D721Med (cell line): ENCODE measurements at regions not wholly inside any gene's neighbourhood (a gene's known extent, or its start where the extent isn't known, plus 50 kb on each side); places are given as distances from the start of the nearest gene placed in this dataset.
A peak's percentile ranks its signal among the peaks of the same experiment; 100 is the strongest.

Source experiments
- DNase-seq: peaks from one replicate; pipeline ENCODE4 v3.0.0; 2011; ENCODE audit warnings: low spot score; ENCODE audit not compliant: insufficient read length
- FAIRE-seq: peaks from 2 replicates; lab custom pipeline; 2011; peaks lifted over from hg19 to GRCh38; lab: Jason Lieb, UNC
- TF ChIP-seq, protein P1 (sequence below): IDR thresholded peaks from 2 replicates; pipeline ENCODE4 v1.5.1; 2012; ENCODE audit warnings: mild to moderate bottlenecking, control low read depth; ENCODE audit not compliant: insufficient read depth; ENCODE audit errors: missing control alignments

DNA sequence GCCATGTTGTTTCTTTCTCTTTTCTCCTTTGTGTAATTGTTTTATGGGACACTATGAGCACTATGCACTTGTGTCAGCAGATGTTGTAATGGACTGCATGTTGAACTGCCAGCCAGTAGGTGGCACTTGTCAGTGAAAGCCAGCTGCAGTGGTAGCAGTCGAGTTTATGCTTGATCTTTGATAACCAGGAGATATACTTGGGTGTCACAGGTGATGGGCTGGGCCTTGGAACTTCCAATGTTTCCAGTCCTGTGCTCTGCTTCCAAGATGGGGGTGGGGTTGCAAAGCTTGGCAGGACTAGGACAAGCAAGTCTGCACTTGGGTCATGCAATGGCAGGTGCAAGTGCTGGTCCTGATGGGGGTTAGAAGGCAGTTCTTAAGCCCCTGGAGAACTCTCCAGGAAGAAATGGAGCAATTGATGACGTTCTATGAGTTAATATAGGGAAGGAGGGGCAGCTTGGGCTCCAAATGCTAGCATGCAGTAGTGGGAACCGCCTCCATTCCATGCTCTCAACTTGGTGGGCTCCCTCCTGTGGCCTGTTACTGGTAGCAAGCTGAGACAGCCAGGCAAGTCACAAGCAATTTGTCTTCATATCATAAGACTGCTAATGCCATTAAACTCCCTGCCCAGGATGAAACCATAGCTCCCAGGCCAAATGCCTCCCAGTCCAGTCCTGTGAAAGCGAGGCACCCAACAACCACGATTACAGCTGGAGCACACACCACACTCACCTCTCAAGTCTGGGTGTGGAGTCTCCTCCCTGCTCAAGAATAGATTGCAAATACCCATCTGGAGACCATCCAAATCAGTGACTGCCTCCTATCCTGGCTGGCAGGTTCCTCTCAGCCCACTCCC lies 287.2 kb downstream of the CGGBP1 start:
- DNase-seq (no peak), FAIRE-seq (no peak)
- TF ChIP-seq, protein P1, sequence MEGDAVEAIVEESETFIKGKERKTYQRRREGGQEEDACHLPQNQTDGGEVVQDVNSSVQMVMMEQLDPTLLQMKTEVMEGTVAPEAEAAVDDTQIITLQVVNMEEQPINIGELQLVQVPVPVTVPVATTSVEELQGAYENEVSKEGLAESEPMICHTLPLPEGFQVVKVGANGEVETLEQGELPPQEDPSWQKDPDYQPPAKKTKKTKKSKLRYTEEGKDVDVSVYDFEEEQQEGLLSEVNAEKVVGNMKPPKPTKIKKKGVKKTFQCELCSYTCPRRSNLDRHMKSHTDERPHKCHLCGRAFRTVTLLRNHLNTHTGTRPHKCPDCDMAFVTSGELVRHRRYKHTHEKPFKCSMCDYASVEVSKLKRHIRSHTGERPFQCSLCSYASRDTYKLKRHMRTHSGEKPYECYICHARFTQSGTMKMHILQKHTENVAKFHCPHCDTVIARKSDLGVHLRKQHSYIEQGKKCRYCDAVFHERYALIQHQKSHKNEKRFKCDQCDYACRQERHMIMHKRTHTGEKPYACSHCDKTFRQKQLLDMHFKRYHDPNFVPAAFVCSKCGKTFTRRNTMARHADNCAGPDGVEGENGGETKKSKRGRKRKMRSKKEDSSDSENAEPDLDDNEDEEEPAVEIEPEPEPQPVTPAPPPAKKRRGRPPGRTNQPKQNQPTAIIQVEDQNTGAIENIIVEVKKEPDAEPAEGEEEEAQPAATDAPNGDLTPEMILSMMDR: peak; percentile 55

DNA sequence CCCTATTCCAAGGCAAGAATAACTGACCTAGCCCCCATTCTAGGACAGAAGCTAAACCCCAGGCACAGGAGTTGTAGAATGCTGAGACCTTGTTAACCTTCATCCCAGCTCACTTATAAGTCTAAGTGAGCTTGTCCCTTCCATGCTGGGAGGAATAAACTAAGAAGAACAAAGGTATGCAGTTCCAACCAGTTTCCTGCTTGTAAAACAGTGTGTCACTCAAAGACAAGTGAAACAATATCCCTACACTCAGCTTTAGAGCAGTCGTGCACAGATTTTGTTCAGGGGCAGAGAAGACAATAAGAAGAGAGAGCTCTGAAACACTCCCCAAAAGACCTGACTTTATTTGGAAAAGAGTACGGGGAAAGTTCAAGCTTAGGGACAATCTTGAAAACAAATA lies 292.1 kb downstream of the CGGBP1 start:
- FAIRE-seq (no peak), DNase-seq (no peak)
- TF ChIP-seq, protein P1: no peak

DNA sequence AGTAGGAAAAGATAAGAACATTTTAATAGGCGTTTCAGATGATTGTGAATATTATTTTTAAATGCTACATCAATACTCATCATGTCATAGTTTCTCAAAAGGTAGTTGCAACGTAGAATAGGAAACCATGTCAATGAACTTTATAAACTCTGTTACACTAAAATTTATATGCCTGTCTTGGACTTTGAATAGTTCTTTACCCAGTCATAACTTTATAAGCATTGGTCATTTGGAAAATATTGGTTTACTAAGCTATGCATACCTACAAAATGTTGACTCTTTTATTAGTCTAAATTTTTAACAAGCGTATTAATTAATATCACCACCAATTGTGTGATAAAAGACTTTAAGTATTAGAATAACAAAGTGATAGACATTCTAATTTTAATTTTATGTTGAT lies 293.5 kb downstream of the CGGBP1 start:
- FAIRE-seq (no peak), DNase-seq (no peak)
- TF ChIP-seq, protein P1: no peak

DNA sequence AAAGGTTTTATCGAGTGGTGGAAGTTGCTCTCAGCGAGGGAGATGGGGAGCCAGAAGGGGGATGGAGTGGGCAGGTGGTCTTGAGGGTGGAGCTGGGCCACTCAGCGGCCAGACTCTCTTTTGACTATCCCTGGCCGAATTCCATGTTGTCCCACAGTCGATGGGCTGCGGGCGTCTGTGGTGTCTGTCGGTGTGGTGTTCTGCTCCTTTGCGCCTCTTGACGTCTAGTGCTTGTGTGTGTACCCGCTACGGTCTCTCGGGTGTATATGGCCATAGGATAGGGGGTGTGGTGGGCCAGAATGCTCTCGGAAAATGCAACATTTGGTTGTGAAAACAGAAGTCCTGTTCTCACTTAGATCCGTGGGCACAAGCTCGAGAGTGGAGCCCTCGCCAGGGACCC lies 297.0 kb downstream of the CGGBP1 start:
- TF ChIP-seq, protein P1: no peak
- FAIRE-seq: no peak
- DNase-seq: no peak

DNA sequence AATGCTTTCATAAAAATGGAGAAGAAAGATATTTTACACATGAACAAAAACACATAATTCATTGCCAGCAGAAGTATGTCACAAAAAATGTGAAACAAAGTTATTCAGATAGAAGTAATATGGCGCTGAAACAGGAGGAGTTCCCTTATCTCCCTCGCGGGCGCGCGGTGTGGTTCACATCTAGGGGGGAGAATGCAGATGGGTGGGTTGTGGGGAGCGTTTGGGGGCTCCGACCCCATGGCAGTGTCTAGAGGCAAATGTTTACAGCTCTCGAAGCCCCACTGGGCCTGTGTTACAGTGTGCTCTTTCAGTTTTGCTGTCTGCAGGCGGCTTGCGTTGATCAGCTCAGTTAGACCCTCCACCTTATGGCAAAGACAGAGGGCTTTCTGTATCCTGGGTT lies 297.5 kb downstream of the CGGBP1 start:
- FAIRE-seq: no peak
- TF ChIP-seq, protein P1: no peak
- DNase-seq: no peak

DNA sequence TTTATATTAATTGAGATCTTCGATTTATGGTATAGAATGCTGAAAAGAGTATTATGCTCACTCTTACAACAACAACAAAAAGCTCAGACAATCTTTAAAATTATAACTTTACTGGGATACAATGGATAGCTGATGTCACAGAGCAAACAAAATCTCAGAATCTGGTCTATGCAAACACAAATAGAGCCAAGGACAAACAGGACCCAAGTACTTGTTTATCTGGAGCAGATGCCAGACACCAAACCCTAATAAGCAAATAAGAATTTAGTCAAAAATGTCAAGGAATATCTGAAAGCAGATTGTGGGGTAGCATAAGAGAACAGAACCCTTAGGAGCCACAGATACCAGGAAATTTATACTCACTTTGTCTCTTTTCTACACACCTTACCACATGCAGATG lies 302.2 kb downstream of the CGGBP1 start:
- TF ChIP-seq, protein P1: no peak
- DNase-seq: no peak
- no peak for FAIRE-seq

DNA sequence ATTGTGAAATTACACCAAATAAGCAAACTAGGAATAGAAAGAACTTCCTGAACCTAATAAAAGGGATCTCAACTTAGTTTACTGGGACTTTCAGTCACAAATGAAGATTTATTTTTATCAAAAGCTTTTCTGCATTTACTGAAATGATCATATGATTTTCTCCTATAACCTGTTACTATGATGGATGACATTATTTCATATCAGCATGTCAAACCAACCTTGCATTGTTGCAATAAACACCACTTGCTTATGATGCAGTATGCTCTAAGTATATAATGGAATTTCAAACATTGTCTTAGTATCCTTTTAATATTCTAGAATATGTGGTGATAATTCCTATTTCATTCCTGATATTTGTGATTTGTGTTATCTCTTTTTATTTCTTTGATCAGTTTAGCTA lies 303.0 kb downstream of the CGGBP1 start:
- DNase-seq (no peak), FAIRE-seq (no peak)
- TF ChIP-seq, protein P1: no peak
